ENCODE measurements at regions not wholly inside any gene's neighbourhood (a gene's known extent, or its start where the extent isn't known, plus 50 kb on each side); places are given as distances from the start of the nearest gene placed in this dataset.
"Not testable (repeated sequence)": the region's sequence is repeated elsewhere in the genome, so short reads cannot be mapped to it uniquely, and the experiment has no call there.

DNA sequence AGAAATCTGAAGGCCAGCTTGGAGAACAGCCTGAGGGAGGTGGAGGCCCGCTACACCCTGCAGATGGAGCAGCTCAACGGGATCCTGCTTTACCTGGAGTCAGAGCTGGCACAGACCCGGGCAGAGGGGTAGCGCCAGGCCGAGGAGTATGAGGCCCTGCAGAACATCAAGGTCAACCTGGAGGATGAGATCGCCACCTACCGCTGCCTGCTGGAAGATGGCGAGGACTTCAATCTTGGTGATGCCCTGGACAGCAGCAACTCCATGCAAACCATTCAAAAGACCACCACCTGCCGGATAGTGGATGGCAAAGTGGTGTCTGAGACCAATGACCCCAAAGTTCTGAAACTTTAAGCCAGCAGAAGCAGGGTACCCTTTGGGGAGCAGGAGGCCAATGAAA, 318.4 kb downstream of the ZFHX3 start:
- H3K27ac ChIP-seq = not testable (repeated sequence)

- no peak overlapping the region for H3K27ac ChIP-seq
- TF ChIP-seq CTCF (conservative IDR thresholded peaks at IDR 0.05) = no peak
These were observed 319.4 kb downstream of the ZFHX3 start for GRCh38 chr16:72728516-72728915.

- H3K27ac ChIP-seq = no peak overlapping the region
- no peak for TF ChIP-seq CTCF (conservative IDR thresholded peaks at IDR 0.05)
These were observed 320.4 kb downstream of the ZFHX3 start for GRCh38 chr16:72727565-72727964.

GRCh38 chr16:72725643-72726042, 322.3 kb downstream of the ZFHX3 start:
- H3K27ac ChIP-seq = no peak overlapping the region
- TF ChIP-seq CTCF (conservative IDR thresholded peaks at IDR 0.05) = no peak

DNA sequence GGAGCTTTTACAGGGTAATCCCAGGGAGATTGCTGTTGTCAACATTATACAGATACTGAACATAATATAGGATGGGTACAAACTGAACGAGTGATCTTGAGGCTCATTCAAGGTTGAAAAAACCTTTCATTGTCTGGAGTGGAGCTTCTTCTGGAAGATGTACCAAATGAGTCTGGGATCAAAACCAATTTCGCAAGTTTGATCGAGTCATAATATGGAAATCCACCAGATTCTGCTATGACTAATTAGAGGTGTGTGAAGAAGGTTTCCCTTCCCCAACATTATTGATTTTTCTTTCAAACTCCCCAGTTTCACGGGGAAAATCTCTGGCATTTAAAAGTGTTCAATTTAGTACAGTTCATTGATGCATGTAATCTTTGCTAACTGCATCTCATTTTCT, 324.1 kb downstream of the ZFHX3 start:
- no peak overlapping the region for H3K27ac ChIP-seq
- TF ChIP-seq CTCF (conservative IDR thresholded peaks at IDR 0.05) = no peak

- H3K27ac ChIP-seq = no peak overlapping the region
- TF ChIP-seq CTCF (conservative IDR thresholded peaks at IDR 0.05) = no peak
These were observed 325.4 kb downstream of the ZFHX3 start for GRCh38 chr16:72722552-72722951.

- no peak for TF ChIP-seq CTCF (conservative IDR thresholded peaks at IDR 0.05)
These were observed 325.9 kb downstream of the ZFHX3 start for GRCh38 chr16:72721981-72722380.

GRCh38 chr16:72715267-72715666, 332.7 kb downstream of the ZFHX3 start:
- no peak overlapping the region for H3K27ac ChIP-seq
- TF ChIP-seq CTCF (conservative IDR thresholded peaks at IDR 0.05) = no peak

More at GRCh38 chr16:72721981-72722380, 325.9 kb downstream of the ZFHX3 start:
- no peak overlapping the region for H3K27ac ChIP-seq
